HEK293 (cell line): ENCODE measurements at regions not wholly inside any gene's neighbourhood (a gene's known extent, or its start where the extent isn't known, plus 50 kb on each side); places are given as distances from the start of the nearest gene placed in this dataset.

Experiments
- CTCF ChIA-PET: fragments of 350-600 bp; formaldehyde crosslinking; extraction: SDS; loops from one replicate; lab custom pipeline; 2021; ENCODE audit warnings: antibody characterized with exemption; lab: Yijun Ruan, JAX
- POLR2A ChIA-PET: fragments of 300-600 bp; formaldehyde crosslinking; extraction: SDS; loops from one replicate; lab custom pipeline; 2020; ENCODE audit warnings: antibody characterized with exemption, inconsistent platforms; lab: Yijun Ruan, JAX
- H3K27ac ChIP-seq: fragments of 200-500 bp; sonication (Bioruptor generic); 2 replicates; pipeline ENCODE4 v1.5.1; 2014; ENCODE audit warnings: low read depth, low read length, control low read depth, inconsistent platforms; ENCODE audit errors: extremely low read depth
- H3K36me3 ChIP-seq, 2 experiments: fragments of 200-500 bp in 1 of 2; sonication (Bioruptor generic) in 1 of 2; 1 replicate in 1 of 2; 2 replicates in 1 of 2; pipeline ENCODE4 v1.5.1; 2014 to 2017; ENCODE audit warnings: inconsistent platforms in 2 of 2, low read length in 2 of 2; ENCODE audit not compliant: control insufficient read depth in 2 of 2, insufficient read depth in 1 of 2
- H3K4me1 ChIP-seq: fragments of 200-500 bp; sonication (Bioruptor generic); 2 replicates; pipeline ENCODE4 v1.5.1; 2014; ENCODE audit warnings: mild to moderate bottlenecking, low read length, inconsistent platforms; ENCODE audit not compliant: control insufficient read depth, insufficient read depth
- H3K4me3 ChIP-seq: 2 replicates; pipeline ENCODE4 v1.5.1; 2011; ENCODE audit warnings: low read depth, mild to moderate bottlenecking, control low read depth, low read length, moderate library complexity
- H3K9me3 ChIP-seq: fragments of 200-500 bp; sonication (Bioruptor generic); 2 replicates; pipeline ENCODE4 v1.5.1; 2014; ENCODE audit warnings: low read depth, low read length, inconsistent platforms; ENCODE audit not compliant: control insufficient read depth, insufficient read depth
- GLIS2 ChIP-seq: fragments of 450-650 bp; formaldehyde crosslinking; IDR thresholded peaks from 2 replicates; pipeline ENCODE4 v1.5.1; 2016; ENCODE audit warnings: missing biosample characterization, missing genetic modification characterization
- KLF10 ChIP-seq: fragments of 450-650 bp; IDR thresholded peaks from 2 replicates; pipeline ENCODE4 v1.5.1; 2018; ENCODE audit warnings: missing biosample characterization, mild to moderate bottlenecking, missing genetic modification characterization
- KLF9 ChIP-seq: fragments of 450-650 bp; formaldehyde crosslinking; IDR thresholded peaks from 2 replicates; pipeline ENCODE4 v1.5.1; 2016; ENCODE audit warnings: missing biosample characterization, missing genetic modification characterization, low read depth
- TCF7L2 ChIP-seq: IDR thresholded peaks from 2 replicates; pipeline ENCODE4 v1.6.1; 2011; ENCODE audit warnings: low read depth, mild to moderate bottlenecking, inconsistent platforms, low read length, moderate library complexity, borderline replicate concordance
- YY1 ChIP-seq: fragments of 450-650 bp; formaldehyde crosslinking; IDR thresholded peaks from 2 replicates; pipeline ENCODE4 v1.5.1; 2018; ENCODE audit warnings: missing biosample characterization, missing genetic modification characterization
- ZBTB17 ChIP-seq: fragments of 450-650 bp; formaldehyde crosslinking; IDR thresholded peaks from 2 replicates; pipeline ENCODE4 v1.5.1; 2016; ENCODE audit warnings: missing biosample characterization, missing genetic modification characterization
- ZFP3 ChIP-seq: fragments of 450-650 bp; formaldehyde crosslinking; IDR thresholded peaks from 2 replicates; pipeline ENCODE4 v1.5.1; 2016; ENCODE audit warnings: low read depth, missing biosample characterization, missing genetic modification characterization
- ZNF169 ChIP-seq: fragments of 450-650 bp; formaldehyde crosslinking; IDR thresholded peaks from 2 replicates; pipeline ENCODE4 v1.5.1; 2016; ENCODE audit warnings: missing biosample characterization, missing genetic modification characterization
- ZNF473 ChIP-seq: fragments of 450-650 bp; formaldehyde crosslinking; IDR thresholded peaks from 2 replicates; pipeline ENCODE4 v1.5.1; 2017; ENCODE audit warnings: missing biosample characterization, missing genetic modification characterization
- ZNF555 ChIP-seq: fragments of 450-650 bp; formaldehyde crosslinking; conservative IDR thresholded peaks from 2 replicates; pipeline ENCODE4 v1.5.1; 2017; ENCODE audit warnings: missing biosample characterization, mild to moderate bottlenecking, missing genetic modification characterization, inconsistent platforms
- ZNF623 ChIP-seq: fragments of 450-650 bp; formaldehyde crosslinking; IDR thresholded peaks from 2 replicates; pipeline ENCODE4 v1.5.1; 2016; ENCODE audit warnings: missing biosample characterization, missing genetic modification characterization
- ZNF629 ChIP-seq: fragments of 450-650 bp; formaldehyde crosslinking; IDR thresholded peaks from 2 replicates; pipeline ENCODE4 v1.5.1; 2017; ENCODE audit warnings: missing biosample characterization, missing genetic modification characterization
- ZNF76 ChIP-seq: fragments of 450-650 bp; formaldehyde crosslinking; IDR thresholded peaks from 2 replicates; pipeline ENCODE4; 2016; ENCODE audit warnings: low read depth, missing biosample characterization, missing genetic modification characterization, borderline replicate concordance
- ZSCAN30 ChIP-seq: fragments of 450-650 bp; IDR thresholded peaks from 2 replicates; pipeline ENCODE4 v1.5.1; 2018; ENCODE audit warnings: missing biosample characterization, mild to moderate bottlenecking, missing genetic modification characterization, moderate library complexity
- TF ChIP-seq, protein P1 (sequence below): fragments of 450-650 bp; formaldehyde crosslinking; IDR thresholded peaks from 2 replicates; pipeline ENCODE4 v1.5.1; 2016; ENCODE audit warnings: missing biosample characterization, missing genetic modification characterization
- TF ChIP-seq, protein P2 (sequence below): fragments of 450-650 bp; formaldehyde crosslinking; IDR thresholded peaks from 2 replicates; pipeline ENCODE4 v1.5.1; 2016; ENCODE audit warnings: missing biosample characterization, missing genetic modification characterization
- TF ChIP-seq, protein P3 (sequence below): fragments of 450-650 bp; formaldehyde crosslinking; IDR thresholded peaks from 2 replicates; pipeline ENCODE4 v1.5.1; 2016; ENCODE audit warnings: missing biosample characterization, missing genetic modification characterization
- TF ChIP-seq, protein P4 (sequence below): fragments of 450-650 bp; formaldehyde crosslinking; IDR thresholded peaks from 2 replicates; pipeline ENCODE4 v1.5.1; 2016; ENCODE audit warnings: missing biosample characterization, missing genetic modification characterization
- TF ChIP-seq, protein P5 (sequence below): fragments of 450-650 bp; formaldehyde crosslinking; IDR thresholded peaks from 2 replicates; pipeline ENCODE4 v1.5.1; 2016; ENCODE audit warnings: missing biosample characterization, missing genetic modification characterization
- TF ChIP-seq, protein P6 (sequence below): fragments of 450-650 bp; formaldehyde crosslinking; IDR thresholded peaks from 2 replicates; pipeline ENCODE4 v1.5.1; 2016; ENCODE audit warnings: missing biosample characterization, missing genetic modification characterization
- TF ChIP-seq, protein P7 (sequence below): fragments of 450-650 bp; formaldehyde crosslinking; IDR thresholded peaks from 2 replicates; pipeline ENCODE4 v1.5.1; 2017; ENCODE audit warnings: missing biosample characterization, missing genetic modification characterization

DNA sequence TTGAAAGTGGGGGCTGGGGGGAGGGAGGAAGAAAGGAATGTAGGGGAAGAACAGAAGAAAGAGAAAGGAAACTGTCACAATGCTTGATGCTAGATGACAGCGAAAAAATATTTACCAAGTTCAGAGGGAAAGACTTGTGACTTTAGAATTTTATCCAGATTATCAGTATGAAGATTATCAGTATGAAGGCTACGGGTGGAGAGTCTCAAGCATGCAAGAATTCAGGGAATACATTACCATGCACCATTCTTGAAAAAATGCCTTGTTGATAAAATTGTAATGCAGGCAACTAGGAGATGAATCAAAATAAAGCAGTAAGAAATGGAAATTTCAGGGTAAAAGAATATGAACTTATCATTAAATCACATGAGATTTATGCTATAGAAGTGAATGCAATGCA, 376.8 kb downstream of the PCNX1 start:
- POLR2A ChIA-PET = no interaction called here
- no peak overlapping the region for H3K27ac ChIP-seq
- H3K36me3 ChIP-seq = no peaks in the 10 kb centered on the region
- TF ChIP-seq ZNF473 (tag by site-specific recombination) (no peak), ZNF629 (tag by site-specific recombination) (no peak), ZBTB17 (tag by site-specific recombination) (no peak), ZNF555 (no peak), ZSCAN30 (tag by site-specific recombination) (no peak), ZFP3 (tag by site-specific recombination) (no peak)
- TF ChIP-seq, protein P1, sequence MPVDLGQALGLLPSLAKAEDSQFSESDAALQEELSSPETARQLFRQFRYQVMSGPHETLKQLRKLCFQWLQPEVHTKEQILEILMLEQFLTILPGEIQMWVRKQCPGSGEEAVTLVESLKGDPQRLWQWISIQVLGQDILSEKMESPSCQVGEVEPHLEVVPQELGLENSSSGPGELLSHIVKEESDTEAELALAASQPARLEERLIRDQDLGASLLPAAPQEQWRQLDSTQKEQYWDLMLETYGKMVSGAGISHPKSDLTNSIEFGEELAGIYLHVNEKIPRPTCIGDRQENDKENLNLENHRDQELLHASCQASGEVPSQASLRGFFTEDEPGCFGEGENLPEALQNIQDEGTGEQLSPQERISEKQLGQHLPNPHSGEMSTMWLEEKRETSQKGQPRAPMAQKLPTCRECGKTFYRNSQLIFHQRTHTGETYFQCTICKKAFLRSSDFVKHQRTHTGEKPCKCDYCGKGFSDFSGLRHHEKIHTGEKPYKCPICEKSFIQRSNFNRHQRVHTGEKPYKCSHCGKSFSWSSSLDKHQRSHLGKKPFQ (tag by site-specific recombination) = no peak
- TF ChIP-seq, protein P2, sequence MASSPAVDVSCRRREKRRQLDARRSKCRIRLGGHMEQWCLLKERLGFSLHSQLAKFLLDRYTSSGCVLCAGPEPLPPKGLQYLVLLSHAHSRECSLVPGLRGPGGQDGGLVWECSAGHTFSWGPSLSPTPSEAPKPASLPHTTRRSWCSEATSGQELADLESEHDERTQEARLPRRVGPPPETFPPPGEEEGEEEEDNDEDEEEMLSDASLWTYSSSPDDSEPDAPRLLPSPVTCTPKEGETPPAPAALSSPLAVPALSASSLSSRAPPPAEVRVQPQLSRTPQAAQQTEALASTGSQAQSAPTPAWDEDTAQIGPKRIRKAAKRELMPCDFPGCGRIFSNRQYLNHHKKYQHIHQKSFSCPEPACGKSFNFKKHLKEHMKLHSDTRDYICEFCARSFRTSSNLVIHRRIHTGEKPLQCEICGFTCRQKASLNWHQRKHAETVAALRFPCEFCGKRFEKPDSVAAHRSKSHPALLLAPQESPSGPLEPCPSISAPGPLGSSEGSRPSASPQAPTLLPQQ (tag by site-specific recombination) = no peak
- TF ChIP-seq, protein P3, sequence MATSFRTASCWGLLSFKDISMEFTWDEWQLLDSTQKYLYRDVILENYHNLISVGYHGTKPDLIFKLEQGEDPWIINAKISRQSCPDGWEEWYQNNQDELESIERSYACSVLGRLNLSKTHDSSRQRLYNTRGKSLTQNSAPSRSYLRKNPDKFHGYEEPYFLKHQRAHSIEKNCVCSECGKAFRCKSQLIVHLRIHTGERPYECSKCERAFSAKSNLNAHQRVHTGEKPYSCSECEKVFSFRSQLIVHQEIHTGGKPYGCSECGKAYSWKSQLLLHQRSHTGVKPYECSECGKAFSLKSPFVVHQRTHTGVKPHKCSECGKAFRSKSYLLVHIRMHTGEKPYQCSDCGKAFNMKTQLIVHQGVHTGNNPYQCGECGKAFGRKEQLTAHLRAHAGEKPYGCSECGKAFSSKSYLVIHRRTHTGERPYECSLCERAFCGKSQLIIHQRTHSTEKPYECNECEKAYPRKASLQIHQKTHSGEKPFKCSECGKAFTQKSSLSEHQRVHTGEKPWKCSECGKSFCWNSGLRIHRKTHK = no peak
- CTCF ChIA-PET = no interaction called here
- H3K4me3 ChIP-seq = no peak overlapping the region
- no peaks in the 10 kb centered on the region for H3K9me3 ChIP-seq
- no peaks in the 10 kb centered on the region for H3K4me1 ChIP-seq

DNA sequence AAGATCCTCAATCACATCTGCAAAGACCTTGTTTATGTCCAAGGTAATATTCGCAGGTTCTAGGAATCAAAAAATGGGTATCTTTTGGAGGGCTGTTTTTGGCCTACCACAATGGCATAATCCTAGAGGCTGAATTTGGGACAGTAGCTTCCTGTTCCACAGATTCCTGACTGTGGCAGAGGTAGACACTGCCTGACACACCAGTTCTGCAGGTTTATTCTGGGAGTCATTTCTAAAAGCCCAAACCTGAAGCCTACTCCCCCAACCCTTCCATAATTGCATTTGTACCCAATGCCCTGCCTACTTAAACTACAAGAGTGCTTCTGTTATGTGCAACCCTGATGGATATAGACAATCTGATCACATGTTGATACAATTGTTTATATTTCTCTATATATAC, 378.9 kb downstream of the PCNX1 start:
- ChIA-PET CTCF (no interaction called here), POLR2A (no interaction called here)
- H3K4me3 ChIP-seq = no peak overlapping the region
- H3K4me1 ChIP-seq = no peaks in the 10 kb centered on the region
- TF ChIP-seq, protein P4, sequence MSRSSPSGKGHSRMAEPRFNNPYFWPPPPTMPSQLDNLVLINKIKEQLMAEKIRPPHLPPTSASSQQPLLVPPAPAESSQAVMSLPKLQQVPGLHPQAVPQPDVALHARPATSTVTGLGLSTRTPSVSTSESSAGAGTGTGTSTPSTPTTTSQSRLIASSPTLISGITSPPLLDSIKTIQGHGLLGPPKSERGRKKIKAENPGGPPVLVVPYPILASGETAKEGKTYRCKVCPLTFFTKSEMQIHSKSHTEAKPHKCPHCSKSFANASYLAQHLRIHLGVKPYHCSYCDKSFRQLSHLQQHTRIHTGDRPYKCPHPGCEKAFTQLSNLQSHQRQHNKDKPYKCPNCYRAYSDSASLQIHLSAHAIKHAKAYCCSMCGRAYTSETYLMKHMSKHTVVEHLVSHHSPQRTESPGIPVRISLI (tag by site-specific recombination) = no peak
- TF ChIP-seq ZNF623 (tag by site-specific recombination) = no peak
- TF ChIP-seq KLF10 (tag by site-specific recombination) = no peak
- no peak for TF ChIP-seq YY1 (tag by site-specific recombination)
- TF ChIP-seq ZNF76 = no peak
- TF ChIP-seq, protein P5, sequence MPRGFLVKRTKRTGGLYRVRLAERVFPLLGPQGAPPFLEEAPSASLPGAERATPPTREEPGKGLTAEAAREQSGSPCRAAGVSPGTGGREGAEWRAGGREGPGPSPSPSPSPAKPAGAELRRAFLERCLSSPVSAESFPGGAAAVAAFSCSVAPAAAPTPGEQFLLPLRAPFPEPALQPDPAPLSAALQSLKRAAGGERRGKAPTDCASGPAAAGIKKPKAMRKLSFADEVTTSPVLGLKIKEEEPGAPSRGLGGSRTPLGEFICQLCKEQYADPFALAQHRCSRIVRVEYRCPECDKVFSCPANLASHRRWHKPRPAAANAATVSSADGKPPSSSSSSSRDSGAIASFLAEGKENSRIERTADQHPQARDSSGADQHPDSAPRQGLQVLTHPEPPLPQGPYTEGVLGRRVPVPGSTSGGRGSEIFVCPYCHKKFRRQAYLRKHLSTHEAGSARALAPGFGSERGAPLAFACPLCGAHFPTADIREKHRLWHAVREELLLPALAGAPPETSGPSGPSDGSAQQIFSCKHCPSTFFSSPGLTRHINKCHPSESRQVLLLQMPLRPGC (tag by site-specific recombination) = no peak
- TF ChIP-seq KLF9 (tag by site-specific recombination) = no peak
- no peak for TF ChIP-seq GLIS2
- TF ChIP-seq, protein P6, sequence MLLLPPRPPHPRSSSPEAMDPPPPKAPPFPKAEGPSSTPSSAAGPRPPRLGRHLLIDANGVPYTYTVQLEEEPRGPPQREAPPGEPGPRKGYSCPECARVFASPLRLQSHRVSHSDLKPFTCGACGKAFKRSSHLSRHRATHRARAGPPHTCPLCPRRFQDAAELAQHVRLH = no peak
- TF ChIP-seq, protein P7, sequence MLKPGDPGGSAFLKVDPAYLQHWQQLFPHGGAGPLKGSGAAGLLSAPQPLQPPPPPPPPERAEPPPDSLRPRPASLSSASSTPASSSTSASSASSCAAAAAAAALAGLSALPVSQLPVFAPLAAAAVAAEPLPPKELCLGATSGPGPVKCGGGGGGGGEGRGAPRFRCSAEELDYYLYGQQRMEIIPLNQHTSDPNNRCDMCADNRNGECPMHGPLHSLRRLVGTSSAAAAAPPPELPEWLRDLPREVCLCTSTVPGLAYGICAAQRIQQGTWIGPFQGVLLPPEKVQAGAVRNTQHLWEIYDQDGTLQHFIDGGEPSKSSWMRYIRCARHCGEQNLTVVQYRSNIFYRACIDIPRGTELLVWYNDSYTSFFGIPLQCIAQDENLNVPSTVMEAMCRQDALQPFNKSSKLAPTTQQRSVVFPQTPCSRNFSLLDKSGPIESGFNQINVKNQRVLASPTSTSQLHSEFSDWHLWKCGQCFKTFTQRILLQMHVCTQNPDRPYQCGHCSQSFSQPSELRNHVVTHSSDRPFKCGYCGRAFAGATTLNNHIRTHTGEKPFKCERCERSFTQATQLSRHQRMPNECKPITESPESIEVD = no peak
- no peak for TF ChIP-seq TCF7L2
- TF ChIP-seq ZNF169 (tag by site-specific recombination) = no peak
- no peaks in the 10 kb centered on the region for H3K9me3 ChIP-seq
- no peaks in the 10 kb centered on the region for H3K36me3 ChIP-seq
- H3K27ac ChIP-seq = no peak overlapping the region
